Breast epithelium (tissue), 4 donors: ENCODE measurements at regions not wholly inside any gene's neighbourhood (a gene's known extent, or its start where the extent isn't known, plus 50 kb on each side); places are given as distances from the start of the nearest gene placed in this dataset.

Source experiments
- DNase-seq, 2 donors: peaks; one replicate each; pipeline ENCODE4 v3.0.0-alpha.2; 2019; ENCODE audit warnings: low spot score in 2 of 2
- H3K27ac ChIP-seq, 2 donors: fragments of 200-600 bp; sonication (generic) in 1 of 2; one replicate each; pipeline ENCODE4 v1.5.1; 2016 to 2019; ENCODE audit warnings: mild to moderate bottlenecking in 1 of 2
- H3K27me3 ChIP-seq, 2 donors: fragments of 200-600 bp; sonication (generic) in 1 of 2; one replicate each; pipeline versions ENCODE4 v1.5.1 to v1.6.0; 2017 to 2019; ENCODE audit warnings: control low read depth in 1 of 2, mild to moderate bottlenecking in 1 of 2
- H3K36me3 ChIP-seq: fragments of 200-600 bp; one replicate; pipeline ENCODE4 v1.5.1; 2019
- H3K4me1 ChIP-seq, 2 donors: fragments of 200-600 bp; sonication (generic); one replicate each; pipeline ENCODE4 v1.5.1; 2016 to 2019; ENCODE audit warnings: control low read depth in 1 of 2
- H3K4me3 ChIP-seq, 3 donors: fragments of 200-600 bp; sonication (generic); 1 replicate in 2 of 3; 2 replicates in 1 of 3; pipeline ENCODE4 v1.5.1; 2016 to 2019; ENCODE audit warnings: mild to moderate bottlenecking in 3 of 3, moderate library complexity in 2 of 3
- H3K9me3 ChIP-seq, 2 donors: fragments of 200-600 bp; sonication (generic) in 1 of 2; one replicate each; pipeline ENCODE4 v1.5.1; 2016 to 2019; ENCODE audit warnings: control low read depth in 1 of 2
- CTCF ChIP-seq, 3 donors: fragments of 450-650 bp; IDR thresholded peaks; one replicate each; pipeline ENCODE4 v1.5.1; 2016 to 2017; ENCODE audit warnings: antibody characterized with exemption in 3 of 3, mild to moderate bottlenecking in 3 of 3, moderate library complexity in 3 of 3
- POLR2A ChIP-seq: fragments of 450-650 bp; IDR thresholded peaks from one replicate; pipeline ENCODE4 v1.6.1; 2016; ENCODE audit warnings: antibody characterized with exemption, mild to moderate bottlenecking, moderate library complexity
- POLR2AphosphoS5 ChIP-seq, 3 donors: sonication (generic); formaldehyde crosslinking; IDR thresholded peaks; one replicate each; pipeline ENCODE4 v1.6.1; 2017; ENCODE audit warnings: antibody characterized with exemption in 3 of 3
- intact Hi-C: fragments of 100-400 bp; cut with DNase I; formaldehyde crosslinking; loops from one replicate; pipeline ENCODE4 v1.15.1; 2023; ENCODE audit warnings: low total_unique reads

GRCh38 chr1:37134599-37134998 lies 100.3 kb upstream of the GRIK3 start:
- Histone ChIP-seq H3K27me3 (peaks cover 0 to 21% of the 10 kb centered on the region in 2 donors), H3K4me1 (no peaks in the 10 kb centered on the region), H3K36me3 (no peaks in the 10 kb centered on the region), H3K27ac (no peak overlapping the region), H3K9me3 (no peaks in the 10 kb centered on the region), H3K4me3 (no peak overlapping the region)
- no peak for DNase-seq
- TF ChIP-seq POLR2A (no peak), POLR2AphosphoS5 (IDR thresholded peaks at IDR 0.05) (no peak), CTCF (IDR thresholded peaks at IDR 0.05) (no peak)
- intact Hi-C loops, result no loop called here

DNA sequence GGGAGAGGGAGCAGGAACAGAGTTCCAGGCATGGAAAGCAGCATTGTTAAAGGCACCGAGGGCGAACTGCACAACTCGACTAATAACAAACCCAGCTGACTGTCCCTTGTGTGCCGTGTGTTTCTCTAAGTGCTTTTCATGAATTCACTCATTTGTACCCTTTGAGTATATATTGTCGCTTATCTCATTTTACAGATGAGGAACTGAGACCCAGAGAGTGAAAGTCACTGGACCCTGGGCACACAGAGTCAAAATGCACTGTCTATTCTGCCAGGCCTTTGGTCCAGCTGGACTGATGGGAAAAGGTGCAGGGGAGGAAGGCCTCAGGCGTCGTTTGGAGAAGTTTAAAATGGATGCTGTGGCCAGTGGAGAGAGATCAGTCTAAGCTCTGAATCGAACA lies 100.7 kb upstream of the GRIK3 start:
- TF ChIP-seq CTCF (IDR thresholded peaks at IDR 0.05) (no peak), POLR2AphosphoS5 (IDR thresholded peaks at IDR 0.05) (no peak), POLR2A (no peak)
- intact Hi-C loops, result no loop called here
- no peak for DNase-seq

DNA sequence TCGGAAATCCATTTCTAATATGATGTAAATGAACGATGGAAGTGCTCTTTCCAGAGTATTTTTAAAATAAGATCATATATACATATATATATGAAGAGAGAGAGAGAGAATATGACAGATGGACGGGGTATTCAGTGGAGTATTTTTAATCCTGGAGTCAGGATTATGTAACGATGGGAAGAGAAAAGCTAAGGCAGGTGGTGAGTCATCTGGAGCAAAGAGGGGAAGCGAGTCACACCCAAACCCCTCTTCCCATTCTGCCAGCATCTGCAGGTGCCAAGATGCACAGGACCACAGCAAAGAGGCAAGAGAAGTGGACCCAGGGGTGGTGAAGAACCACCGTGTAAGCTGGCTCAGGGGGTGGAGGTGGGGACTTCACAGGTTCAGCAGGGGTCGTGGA lies 102.7 kb upstream of the GRIK3 start:
- intact Hi-C loops, result no loop called here
- peaks cover 0 to 23% of the 10 kb centered on the region in 2 donors for H3K27me3 ChIP-seq
- no peak overlapping the region for H3K27ac ChIP-seq
- H3K4me3 ChIP-seq, result no peak overlapping the region
- no peak for TF ChIP-seq POLR2A
- TF ChIP-seq POLR2AphosphoS5 (IDR thresholded peaks at IDR 0.05), result no peak
- no peak for TF ChIP-seq CTCF (IDR thresholded peaks at IDR 0.05)
- no peaks in the 10 kb centered on the region for H3K4me1 ChIP-seq
- no peak for DNase-seq
- no peaks in the 10 kb centered on the region for H3K9me3 ChIP-seq
- H3K36me3 ChIP-seq, result no peaks in the 10 kb centered on the region

More for the DNA sequence above, 100.7 kb upstream of the GRIK3 start:
- Histone ChIP-seq H3K27me3 (peaks cover 0 to 21% of the 10 kb centered on the region in 2 donors), H3K4me1 (no peaks in the 10 kb centered on the region), H3K9me3 (no peaks in the 10 kb centered on the region), H3K27ac (no peak overlapping the region), H3K4me3 (no peak overlapping the region), H3K36me3 (no peaks in the 10 kb centered on the region)

GRCh38 chr1:37137601-37138000 lies 103.3 kb upstream of the GRIK3 start:
- intact Hi-C loops, result no loop called here

GRCh38 chr1:37143800-37144199 lies 109.5 kb upstream of the GRIK3 start:
- TF ChIP-seq POLR2A (no peak), CTCF (IDR thresholded peaks at IDR 0.05) (no peak), POLR2AphosphoS5 (IDR thresholded peaks at IDR 0.05) (no peak)
- Histone ChIP-seq H3K27ac (no peak overlapping the region), H3K4me1 (no peaks in the 10 kb centered on the region), H3K9me3 (no peaks in the 10 kb centered on the region), H3K27me3 (peaks cover 0 to 3% of the 10 kb centered on the region in 2 donors), H3K4me3 (no peak overlapping the region), H3K36me3 (no peaks in the 10 kb centered on the region)
- no peak for DNase-seq
- intact Hi-C loops, result no loop called here

More at GRCh38 chr1:37137601-37138000, 103.3 kb upstream of the GRIK3 start:
- H3K27me3 ChIP-seq, result peaks cover 0 to 19% of the 10 kb centered on the region in 2 donors
- H3K4me3 ChIP-seq, result no peak overlapping the region
- no peaks in the 10 kb centered on the region for H3K4me1 ChIP-seq
- no peak for DNase-seq
- no peaks in the 10 kb centered on the region for H3K36me3 ChIP-seq
- H3K27ac ChIP-seq, result no peak overlapping the region
- H3K9me3 ChIP-seq, result no peaks in the 10 kb centered on the region
- TF ChIP-seq POLR2AphosphoS5 (IDR thresholded peaks at IDR 0.05) (no peak), CTCF (IDR thresholded peaks at IDR 0.05) (no peak), POLR2A (no peak)
